ENCODE measurements at regions not wholly inside any gene's neighbourhood (a gene's known extent, or its start where the extent isn't known, plus 50 kb on each side); places are given as distances from the start of the nearest gene placed in this dataset.

- Histone ChIP-seq H3K4me3 (no peak overlapping the region), H3K27ac (no peak overlapping the region)
- TF ChIP-seq CTCF (IDR thresholded peaks at IDR 0.05) = no peak
- DNase-seq (ENCODE audit: low spot score) = no peak
These were observed 204.4 kb downstream of the LACC1 start for GRCh38 chr13:44084146-44084545.

- Histone ChIP-seq H3K27ac (no peak overlapping the region), H3K4me3 (no peak overlapping the region)
- TF ChIP-seq CTCF (IDR thresholded peaks at IDR 0.05) = no peak
- no peak for DNase-seq (ENCODE audit: low spot score)
These were observed 206.7 kb downstream of the LACC1 start for GRCh38 chr13:44086389-44086788.

GRCh38 chr13:44088411-44088810 lies 208.7 kb downstream of the LACC1 start:
- Histone ChIP-seq H3K27ac (no peak overlapping the region), H3K4me3 (no peak overlapping the region)
- no peak for TF ChIP-seq CTCF (IDR thresholded peaks at IDR 0.05)
- no peak for DNase-seq (ENCODE audit: low spot score)

- no peak overlapping the region for H3K27ac ChIP-seq
- DNase-seq (ENCODE audit: low spot score) = no peak
- no peak overlapping the region for H3K4me3 ChIP-seq
- TF ChIP-seq CTCF (IDR thresholded peaks at IDR 0.05) = no peak
These were observed 209.3 kb downstream of the LACC1 start for GRCh38 chr13:44088991-44089413.

GRCh38 chr13:44089452-44089851 lies 209.7 kb downstream of the LACC1 start:
- H3K4me3 ChIP-seq = no peak overlapping the region
- no peak for DNase-seq (ENCODE audit: low spot score)
- TF ChIP-seq CTCF (IDR thresholded peaks at IDR 0.05) = no peak
- H3K27ac ChIP-seq = no peak overlapping the region

- Histone ChIP-seq H3K4me3 (no peak overlapping the region), H3K27ac (no peak overlapping the region)
- no peak for DNase-seq (ENCODE audit: low spot score)
- no peak for TF ChIP-seq CTCF (IDR thresholded peaks at IDR 0.05)
These were observed 212.6 kb downstream of the LACC1 start for GRCh38 chr13:44092078-44092970.
